Kidney glomerular epithelial cell (primary cell): ENCODE measurements at regions not wholly inside any gene's neighbourhood (a gene's known extent, or its start where the extent isn't known, plus 50 kb on each side); places are given as distances from the start of the nearest gene placed in this dataset.

Source experiments
- DNase-seq: peaks from one replicate; lab custom pipeline; 2025; lab: John Stamatoyannopoulos, UW

DNA sequence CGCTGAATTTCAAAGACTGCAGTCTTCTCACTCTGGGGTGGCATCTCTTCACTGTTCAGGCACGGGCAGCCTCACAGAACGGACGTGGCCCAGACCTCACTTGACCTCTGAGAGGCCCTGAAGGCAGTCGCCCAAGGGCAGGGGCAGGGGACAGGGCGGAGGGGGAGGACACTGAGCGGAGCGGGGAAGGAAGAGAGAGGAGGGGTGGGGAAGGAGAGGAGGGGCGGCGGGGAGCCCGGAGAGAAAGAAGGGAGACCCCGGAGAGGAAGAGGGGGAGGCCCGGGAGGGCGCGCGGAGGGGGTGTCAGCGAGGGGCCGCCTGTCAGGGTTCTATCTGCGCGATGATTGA, 58.7 kb upstream of the COMTD1 start:
- peak; percentile 52 for DNase-seq

DNA sequence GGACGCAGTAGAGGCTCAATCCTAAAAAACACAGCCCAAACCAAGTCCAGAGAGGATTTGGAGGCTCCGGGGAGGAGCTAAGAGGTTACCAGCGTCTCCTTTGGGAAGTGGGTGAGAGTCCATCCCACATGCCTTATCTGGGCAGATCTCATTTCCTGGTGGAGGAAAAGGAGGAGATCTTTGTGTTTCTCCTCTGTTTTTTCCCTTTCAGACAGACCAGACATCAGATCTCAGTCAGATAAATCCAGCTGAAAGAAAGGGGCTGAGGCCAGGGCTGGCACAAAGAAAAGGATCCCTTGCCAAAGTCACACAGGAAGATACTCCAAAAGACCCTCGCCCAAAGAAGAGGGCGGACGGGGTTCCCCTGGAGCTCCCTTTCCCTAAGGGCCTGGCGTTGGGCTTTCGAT, 58.3 kb upstream of the COMTD1 start:
- DNase-seq = no peak

DNA sequence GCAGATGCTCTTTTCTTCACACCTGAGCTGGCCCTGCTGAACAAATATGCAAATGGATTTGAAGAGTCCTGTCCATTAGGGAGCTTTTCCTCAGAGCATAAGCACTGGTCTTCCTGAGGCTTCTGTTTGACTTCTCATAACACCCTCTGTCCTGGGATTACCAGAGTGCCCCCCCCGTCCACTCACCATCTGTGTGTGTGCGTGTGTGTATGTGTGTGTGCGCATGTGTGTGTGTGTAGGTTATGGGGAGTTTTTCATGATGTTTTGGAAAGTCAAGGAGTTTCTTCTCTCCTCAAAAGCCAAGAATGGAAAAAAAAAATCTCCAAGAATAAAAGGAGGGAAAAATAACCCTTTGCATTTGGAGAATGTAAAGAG, 57.7 kb upstream of the COMTD1 start:
- DNase-seq = no peak

DNA sequence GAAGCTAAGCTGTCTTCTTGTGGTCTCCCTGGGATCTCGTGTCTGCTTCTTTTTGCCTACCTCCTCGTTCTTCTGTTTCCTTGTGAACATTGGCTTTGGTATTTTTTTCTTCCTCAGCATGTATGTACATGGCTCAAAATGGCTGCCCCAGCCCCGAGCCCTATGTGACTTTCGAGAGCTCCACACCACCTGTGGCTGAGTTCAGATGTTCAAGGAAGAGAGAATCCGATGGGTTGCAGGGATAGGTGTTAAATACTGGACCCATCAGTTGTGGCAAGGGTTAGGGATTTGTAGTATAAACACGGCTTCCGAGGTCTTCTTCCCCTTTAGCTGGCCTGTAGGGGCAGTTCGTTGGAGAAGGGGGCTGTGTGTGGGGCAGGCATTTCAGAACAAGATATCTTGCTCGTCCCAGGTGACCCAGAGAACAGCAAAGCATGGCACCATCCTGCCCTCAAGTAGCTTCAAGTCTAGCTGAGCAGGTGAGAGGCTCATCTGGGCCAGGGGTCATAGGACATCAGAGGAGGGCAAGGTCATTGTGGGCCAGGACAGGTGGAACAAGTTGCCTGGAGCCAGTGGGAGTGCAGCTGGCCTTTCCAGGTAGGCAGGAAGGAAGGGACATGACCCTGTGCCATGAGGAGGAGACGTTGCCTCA, 57.2 kb upstream of the COMTD1 start:
- DNase-seq = no peak

DNA sequence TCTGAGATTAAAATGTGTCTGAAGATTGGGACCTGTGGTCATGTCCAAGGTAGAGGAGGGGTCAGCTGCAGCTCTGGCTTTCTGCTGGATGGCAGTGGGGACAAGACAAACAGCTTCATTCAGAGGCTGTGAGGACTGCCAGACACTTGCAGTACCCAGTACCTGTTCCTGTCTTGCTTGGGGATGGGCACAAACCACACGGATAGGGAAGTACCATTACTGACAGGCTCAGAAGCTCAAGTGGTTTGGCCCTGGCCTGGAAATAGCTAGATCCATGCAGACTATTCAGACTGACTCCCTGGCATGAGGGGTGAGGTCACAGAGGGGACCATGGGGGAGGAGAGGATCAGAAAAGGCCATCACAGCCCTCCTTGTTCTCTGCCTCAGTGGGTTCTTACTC, 56.0 kb upstream of the COMTD1 start:
- no peak for DNase-seq

DNA sequence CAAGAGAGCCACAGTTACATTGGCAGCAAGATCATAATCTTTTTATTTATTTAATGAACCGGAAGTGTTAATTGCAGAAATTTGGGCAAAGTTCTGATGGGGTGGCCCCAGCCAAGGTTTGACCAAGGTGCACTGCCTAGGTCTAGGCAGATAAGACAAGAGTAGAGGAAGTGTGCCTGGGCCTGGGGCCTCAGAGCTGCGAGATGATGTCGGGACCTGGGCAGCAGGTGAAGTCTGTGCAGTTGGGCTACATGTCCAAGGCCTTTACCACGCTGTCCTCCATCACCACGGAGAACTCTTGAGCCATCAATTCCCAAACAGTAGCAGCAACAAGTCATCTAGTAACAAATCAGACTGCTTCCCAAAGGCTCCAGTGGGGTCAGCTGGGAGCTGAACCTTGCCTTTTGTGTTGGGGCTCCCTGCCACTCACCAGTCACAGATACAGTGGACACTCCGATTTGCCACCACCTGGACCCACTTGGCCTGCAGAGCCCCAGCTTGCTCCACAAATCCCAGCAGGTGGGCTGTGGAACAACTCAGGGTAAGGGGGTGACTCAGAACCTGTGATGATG, 52.5 kb upstream of the COMTD1 start:
- DNase-seq = no peak

DNA sequence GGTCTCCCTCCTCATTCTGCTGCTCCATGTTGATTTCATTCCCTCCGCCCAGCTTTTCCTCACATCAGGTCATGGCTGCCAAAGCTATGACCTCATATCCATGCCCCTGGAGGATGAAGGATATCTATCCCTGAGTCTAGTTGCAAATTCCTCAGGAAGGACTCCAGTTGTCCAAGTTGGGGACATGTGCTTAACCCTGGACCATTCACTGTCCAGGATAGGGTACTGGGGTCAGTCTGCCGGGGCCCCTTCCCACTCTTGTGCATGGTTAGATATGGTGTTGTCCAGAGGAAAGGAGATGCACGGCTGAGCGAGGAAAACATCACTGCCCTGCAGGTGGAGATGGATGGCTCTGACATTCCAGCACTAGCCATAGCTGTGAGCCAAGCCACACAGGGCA, 51.9 kb upstream of the COMTD1 start:
- DNase-seq = no peak

DNA sequence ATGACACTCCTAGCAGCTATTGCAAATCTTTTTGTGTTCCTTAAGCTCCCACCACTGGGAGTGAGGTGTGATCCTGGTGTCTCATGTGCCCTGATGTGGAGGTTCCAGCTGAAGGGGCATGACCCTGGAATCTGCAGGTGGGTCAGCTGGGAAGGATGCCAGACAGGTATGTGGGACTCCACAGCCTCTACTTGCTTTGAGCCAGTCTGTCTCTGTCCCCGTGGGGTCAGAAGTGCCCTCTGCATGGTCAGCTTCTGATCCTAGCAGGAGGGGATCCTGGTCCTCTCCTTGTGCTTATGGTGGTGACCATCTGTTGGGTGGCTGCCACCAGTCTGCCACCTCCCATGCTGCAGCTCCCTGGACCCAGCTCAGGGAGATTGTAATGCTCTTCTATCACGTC, 51.1 kb upstream of the COMTD1 start:
- DNase-seq = no peak
